ENCODE measurements at regions not wholly inside any gene's neighbourhood (a gene's known extent, or its start where the extent isn't known, plus 50 kb on each side); places are given as distances from the start of the nearest gene placed in this dataset.

DNA sequence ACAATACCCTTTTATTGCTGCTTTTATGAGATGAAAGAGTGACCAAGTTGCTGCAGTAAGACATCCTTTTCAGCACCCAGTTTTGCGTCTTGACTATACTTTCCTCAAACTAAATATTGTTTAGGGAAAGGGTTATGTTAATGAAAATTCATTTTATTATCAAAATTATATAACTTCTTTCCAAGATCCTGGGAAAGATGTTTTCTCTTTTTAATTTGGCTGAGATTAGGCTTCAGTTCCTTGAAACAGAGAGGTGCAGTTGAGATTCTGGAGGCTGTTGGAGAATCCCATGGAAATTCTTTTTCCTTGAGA, 91.6 kb upstream of the KCNA3 start:
- no peaks in the 10 kb centered on the region for H3K9me3 ChIP-seq (ENCODE audit: control insufficient read depth, insufficient read depth, low read depth, low read length)
- TF ChIP-seq ZNF521 (tag by site-specific recombination; IDR thresholded peaks at IDR 0.05) (no peak), ZNF335 (tag by site-specific recombination; conservative IDR thresholded peaks at IDR 0.05) (0 out of 2 replicates have a peak, but pooled peaks have one; percentile 1)
- ChIA-PET POLR2A (no interaction called here), CTCF (interaction anchor here (0.6 to 5.9 kb wide), 32 partner anchors 9 to 258 kb away, joined by 3 to 95 read pairs (median 6); partner anchors contain the start of gene KCNA10)
- no peak overlapping the region for H3K27ac ChIP-seq (ENCODE audit: extremely low read depth, low read depth, low read length)
- H3K4me3 ChIP-seq (ENCODE audit: low read depth, low read length), result no peak overlapping the region
- H3K36me3 ChIP-seq (ENCODE audit: control insufficient read depth in 2 of 2, insufficient read depth in 1 of 2, low read length in 2 of 2), result no peaks in the 10 kb centered on the region
- H3K4me1 ChIP-seq (ENCODE audit: control insufficient read depth, insufficient read depth, low read length), result no peaks in the 10 kb centered on the region

DNA sequence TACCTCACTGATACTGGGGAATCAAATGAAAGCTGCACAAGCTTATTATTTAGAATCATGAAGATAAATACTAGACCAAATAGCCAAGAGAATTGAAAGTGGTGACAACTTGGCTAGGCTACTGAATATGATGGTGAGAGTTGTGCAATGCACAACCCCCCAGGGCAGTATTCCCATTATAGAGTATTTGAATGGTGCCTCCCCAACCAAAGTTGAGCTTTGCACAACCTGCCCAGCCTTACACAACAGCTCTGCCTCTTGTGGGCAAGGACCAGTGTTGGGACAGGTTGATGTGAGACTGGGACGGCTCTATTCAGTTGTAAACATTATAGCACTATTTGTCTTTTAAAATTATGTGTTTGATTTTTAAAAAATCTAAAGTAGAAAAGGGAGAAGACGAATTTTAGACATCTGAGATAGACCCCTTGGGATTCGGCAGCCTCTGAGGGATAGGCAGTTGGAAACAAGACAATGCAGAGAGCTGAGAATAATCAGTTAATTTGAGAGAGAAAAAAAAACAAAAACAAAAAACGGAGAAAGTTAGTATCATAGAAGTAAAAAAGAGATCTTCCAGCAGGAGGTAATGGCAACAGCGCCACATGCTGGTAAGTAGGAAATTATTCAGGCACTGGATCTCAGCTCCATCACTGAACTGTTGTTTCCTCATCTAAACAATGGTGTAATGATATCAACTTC, 91.0 kb upstream of the KCNA3 start:
- no peak overlapping the region for H3K4me3 ChIP-seq (ENCODE audit: low read depth, low read length)
- TF ChIP-seq, protein P1, sequence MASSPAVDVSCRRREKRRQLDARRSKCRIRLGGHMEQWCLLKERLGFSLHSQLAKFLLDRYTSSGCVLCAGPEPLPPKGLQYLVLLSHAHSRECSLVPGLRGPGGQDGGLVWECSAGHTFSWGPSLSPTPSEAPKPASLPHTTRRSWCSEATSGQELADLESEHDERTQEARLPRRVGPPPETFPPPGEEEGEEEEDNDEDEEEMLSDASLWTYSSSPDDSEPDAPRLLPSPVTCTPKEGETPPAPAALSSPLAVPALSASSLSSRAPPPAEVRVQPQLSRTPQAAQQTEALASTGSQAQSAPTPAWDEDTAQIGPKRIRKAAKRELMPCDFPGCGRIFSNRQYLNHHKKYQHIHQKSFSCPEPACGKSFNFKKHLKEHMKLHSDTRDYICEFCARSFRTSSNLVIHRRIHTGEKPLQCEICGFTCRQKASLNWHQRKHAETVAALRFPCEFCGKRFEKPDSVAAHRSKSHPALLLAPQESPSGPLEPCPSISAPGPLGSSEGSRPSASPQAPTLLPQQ (tag by site-specific recombination; IDR thresholded peaks at IDR 0.05), result no peak
- TF ChIP-seq ZNF677 (tag by site-specific recombination; IDR thresholded peaks at IDR 0.05), result no peak
- TF ChIP-seq ZNF2 (tag by site-specific recombination; IDR thresholded peaks at IDR 0.05), result peak; percentile 73
- TF ChIP-seq PRDM1 (tag by site-specific recombination; IDR thresholded peaks at IDR 0.05), result peak; percentile 74
- TF ChIP-seq ZNF473 (tag by site-specific recombination; IDR thresholded peaks at IDR 0.05), result no peak
- no peak for TF ChIP-seq GLI2 (tag by site-specific recombination; IDR thresholded peaks at IDR 0.05; ENCODE audit: borderline replicate concordance, low read depth)
- TF ChIP-seq ZNF837 (tag by site-specific recombination; IDR thresholded peaks at IDR 0.05), result no peak
- TF ChIP-seq ZNF654 (tag by site-specific recombination; IDR thresholded peaks at IDR 0.05; ENCODE audit: low read depth), result peak; percentile 89
- no peak for TF ChIP-seq ZNF239 (tag by site-specific recombination; IDR thresholded peaks at IDR 0.05)
- TF ChIP-seq ZNF488 (tag by site-specific recombination; IDR thresholded peaks at IDR 0.05), result no peak
- TF ChIP-seq ZNF521 (tag by site-specific recombination; IDR thresholded peaks at IDR 0.05), result no peak
- TF ChIP-seq ZNF132 (tag by site-specific recombination; IDR thresholded peaks at IDR 0.05; ENCODE audit: borderline replicate concordance), result no peak
- no peak for TF ChIP-seq ZNF558 (tag by site-specific recombination; IDR thresholded peaks at IDR 0.05)
- no peak for TF ChIP-seq ZNF777 (tag by site-specific recombination; IDR thresholded peaks at IDR 0.05; ENCODE audit: borderline replicate concordance)
- TF ChIP-seq, protein P2, sequence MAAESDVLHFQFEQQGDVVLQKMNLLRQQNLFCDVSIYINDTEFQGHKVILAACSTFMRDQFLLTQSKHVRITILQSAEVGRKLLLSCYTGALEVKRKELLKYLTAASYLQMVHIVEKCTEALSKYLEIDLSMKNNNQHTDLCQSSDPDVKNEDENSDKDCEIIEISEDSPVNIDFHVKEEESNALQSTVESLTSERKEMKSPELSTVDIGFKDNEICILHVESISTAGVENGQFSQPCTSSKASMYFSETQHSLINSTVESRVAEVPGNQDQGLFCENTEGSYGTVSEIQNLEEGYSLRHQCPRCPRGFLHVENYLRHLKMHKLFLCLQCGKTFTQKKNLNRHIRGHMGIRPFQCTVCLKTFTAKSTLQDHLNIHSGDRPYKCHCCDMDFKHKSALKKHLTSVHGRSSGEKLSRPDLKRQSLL (tag by site-specific recombination; IDR thresholded peaks at IDR 0.05), result 0 out of 2 replicates have a peak, but pooled peaks have one; percentile 7
- TF ChIP-seq SP7 (tag by site-specific recombination; IDR thresholded peaks at IDR 0.05), result no peak
- TF ChIP-seq, protein P3, sequence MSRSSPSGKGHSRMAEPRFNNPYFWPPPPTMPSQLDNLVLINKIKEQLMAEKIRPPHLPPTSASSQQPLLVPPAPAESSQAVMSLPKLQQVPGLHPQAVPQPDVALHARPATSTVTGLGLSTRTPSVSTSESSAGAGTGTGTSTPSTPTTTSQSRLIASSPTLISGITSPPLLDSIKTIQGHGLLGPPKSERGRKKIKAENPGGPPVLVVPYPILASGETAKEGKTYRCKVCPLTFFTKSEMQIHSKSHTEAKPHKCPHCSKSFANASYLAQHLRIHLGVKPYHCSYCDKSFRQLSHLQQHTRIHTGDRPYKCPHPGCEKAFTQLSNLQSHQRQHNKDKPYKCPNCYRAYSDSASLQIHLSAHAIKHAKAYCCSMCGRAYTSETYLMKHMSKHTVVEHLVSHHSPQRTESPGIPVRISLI (tag by site-specific recombination; IDR thresholded peaks at IDR 0.05), result peak; percentile 96
- TF ChIP-seq ZBTB20 (tag by site-specific recombination; IDR thresholded peaks at IDR 0.05), result no peak
- no peak for TF ChIP-seq ZNF214 (tag by site-specific recombination; IDR thresholded peaks at IDR 0.05; ENCODE audit: borderline replicate concordance)
- TF ChIP-seq ZNF518A (tag by site-specific recombination; conservative IDR thresholded peaks at IDR 0.05; ENCODE audit: low read depth), result no peak
- no peak for TF ChIP-seq HOXD13 (CRISPR knock-in tag; IDR thresholded peaks at IDR 0.05; ENCODE audit: borderline replicate concordance)
- TF ChIP-seq IKZF3 (tag by site-specific recombination; IDR thresholded peaks at IDR 0.05), result no peak
- TF ChIP-seq ZBTB17 (tag by site-specific recombination; IDR thresholded peaks at IDR 0.05), result no peak

More for the DNA sequence above, 91.0 kb upstream of the KCNA3 start:
- H3K9me3 ChIP-seq (ENCODE audit: control insufficient read depth, insufficient read depth, low read depth, low read length), result no peaks in the 10 kb centered on the region
- no peaks in the 10 kb centered on the region for H3K36me3 ChIP-seq (ENCODE audit: control insufficient read depth in 2 of 2, insufficient read depth in 1 of 2, low read length in 2 of 2)
- no peaks in the 10 kb centered on the region for H3K4me1 ChIP-seq (ENCODE audit: control insufficient read depth, insufficient read depth, low read length)
- POLR2A ChIA-PET, result no interaction called here
- CTCF ChIA-PET, result interaction anchor here (0.6 to 5.9 kb wide), 50 partner anchors 8 to 496 kb away, joined by 3 to 95 read pairs (median 4); partner anchors contain the start of gene KCNA10
- no peak overlapping the region for H3K27ac ChIP-seq (ENCODE audit: extremely low read depth, low read depth, low read length)

Data from HEK293 (cell line).